Fibroblast of lung (primary cell): ENCODE measurements at regions not wholly inside any gene's neighbourhood (a gene's known extent, or its start where the extent isn't known, plus 50 kb on each side); places are given as distances from the start of the nearest gene placed in this dataset.

ENCODE experiments used
- DNase-seq, 2 donors: peaks; one replicate each; pipeline versions ENCODE4 v3.0.0 to v3.0.0-alpha.2; 2010; ENCODE audit warnings: low read depth in 2 of 2
- H2AFZ ChIP-seq: 2 replicates; pipeline ENCODE4 v1.5.1; 2012; ENCODE audit warnings: low read length, control low read depth, inconsistent platforms
- H3K27ac ChIP-seq: 2 replicates; pipeline ENCODE4 v1.5.1; 2011; ENCODE audit warnings: low read length, control low read depth; ENCODE audit not compliant: insufficient read depth
- H3K27me3 ChIP-seq: 2 replicates; pipeline ENCODE4 v1.5.1; 2011; ENCODE audit warnings: mild to moderate bottlenecking, low read length; ENCODE audit not compliant: control insufficient read depth, insufficient read depth
- H3K36me3 ChIP-seq: 2 replicates; pipeline ENCODE4 v1.5.1; 2011; ENCODE audit warnings: low read length; ENCODE audit not compliant: control insufficient read depth, insufficient read depth
- H3K4me1 ChIP-seq: 2 replicates; pipeline ENCODE4 v1.5.1; 2011; ENCODE audit warnings: low read length; ENCODE audit not compliant: control insufficient read depth, insufficient read depth; ENCODE audit errors: extremely low read depth
- H3K4me2 ChIP-seq: 2 replicates; pipeline ENCODE4 v1.5.1; 2011; ENCODE audit warnings: low read length, control low read depth; ENCODE audit not compliant: insufficient read depth; ENCODE audit errors: extremely low read depth
- H3K4me3 ChIP-seq, 4 experiments: fragments of 200-600 bp in 1 of 4; sonication (generic) in 1 of 4; replicated peaks in 1 of 4; 2 replicates each; pipeline ENCODE4 v1.5.1; 2011 to 2016; ENCODE audit warnings: low read length in 4 of 4, low read depth in 3 of 4, mild to moderate bottlenecking in 3 of 4, control low read depth in 2 of 4, inconsistent platforms in 1 of 4, mixed read lengths in 1 of 4; ENCODE audit not compliant: insufficient read depth in 1 of 4; ENCODE audit errors: control extremely low read depth in 1 of 4
- H3K79me2 ChIP-seq: 2 replicates; pipeline ENCODE4 v1.5.1; 2012; ENCODE audit warnings: mild to moderate bottlenecking, low read length, inconsistent platforms; ENCODE audit not compliant: control insufficient read depth, insufficient read depth
- H3K9ac ChIP-seq: 2 replicates; pipeline ENCODE4 v1.5.1; 2011; ENCODE audit warnings: mild to moderate bottlenecking, low read length, control low read depth; ENCODE audit not compliant: insufficient read depth
- H3K9me3 ChIP-seq: 2 replicates; pipeline ENCODE4 v1.5.1; 2012; ENCODE audit warnings: low read depth, low read length; ENCODE audit not compliant: control insufficient read depth, insufficient read depth
- H4K20me1 ChIP-seq: 2 replicates; pipeline ENCODE4 v1.5.1; 2011; ENCODE audit warnings: low read length; ENCODE audit not compliant: control insufficient read depth, insufficient read depth; ENCODE audit errors: extremely low read depth
- CTCF ChIP-seq, 2 donors: IDR thresholded peaks in 1 of 2; conservative IDR thresholded peaks in 1 of 2; 1 replicate in 1 of 2; 2 replicates in 1 of 2; pipeline ENCODE4 v1.5.1; 2011 to 2012; ENCODE audit warnings: low read length in 2 of 2, control low read depth in 1 of 2, inconsistent platforms in 1 of 2, low read depth in 1 of 2, mild to moderate bottlenecking in 1 of 2
- EZH2 ChIP-seq: IDR thresholded peaks from 2 replicates; pipeline ENCODE4 v1.5.1; 2012; ENCODE audit warnings: low read length, control low read depth, mild to moderate bottlenecking; ENCODE audit errors: missing control alignments

- DNase-seq: no peak
- H3K4me1 ChIP-seq: no peaks in the 10 kb centered on the region
- no peak overlapping the region for H3K9ac ChIP-seq
- TF ChIP-seq CTCF (conservative IDR thresholded peaks at IDR 0.05 in 1 of 2, IDR thresholded peaks at IDR 0.05 in 1 of 2; ENCODE audit: low read depth in 1 of 2, low read length in 2 of 2) (no peak), EZH2 (no peak)
- no peak overlapping the region for H3K27ac ChIP-seq
- H3K79me2 ChIP-seq: no peaks in the 10 kb centered on the region
- no peak overlapping the region for H2AFZ ChIP-seq
- H3K36me3 ChIP-seq: no peaks in the 10 kb centered on the region
- H3K27me3 ChIP-seq: no peaks in the 10 kb centered on the region
- H3K9me3 ChIP-seq: no peaks in the 10 kb centered on the region
- no peak overlapping the region for H3K4me3 ChIP-seq
- no peaks in the 10 kb centered on the region for H4K20me1 ChIP-seq
- H3K4me2 ChIP-seq: no peak overlapping the region
Measured at GRCh38 chr5:125612776-125613175, 810.4 kb upstream of the GRAMD2B start.

GRCh38 chr5:125630237-125630636 lies 793.0 kb upstream of the GRAMD2B start:
- no peak for DNase-seq
- H3K9ac ChIP-seq: no peak overlapping the region
- H3K27ac ChIP-seq: no peak overlapping the region
- H3K4me1 ChIP-seq: no peaks in the 10 kb centered on the region
- H2AFZ ChIP-seq: no peak overlapping the region
- no peaks in the 10 kb centered on the region for H3K27me3 ChIP-seq
- no peaks in the 10 kb centered on the region for H3K79me2 ChIP-seq
- no peak overlapping the region for H3K4me2 ChIP-seq
- H4K20me1 ChIP-seq: no peaks in the 10 kb centered on the region
- no peaks in the 10 kb centered on the region for H3K36me3 ChIP-seq
- H3K9me3 ChIP-seq: no peaks in the 10 kb centered on the region
- no peak overlapping the region for H3K4me3 ChIP-seq
- TF ChIP-seq CTCF (conservative IDR thresholded peaks at IDR 0.05 in 1 of 2, IDR thresholded peaks at IDR 0.05 in 1 of 2; ENCODE audit: low read depth in 1 of 2, low read length in 2 of 2) (no peak), EZH2 (no peak)

- no peaks in the 10 kb centered on the region for H4K20me1 ChIP-seq
- no peak overlapping the region for H3K9ac ChIP-seq
- H3K4me1 ChIP-seq: no peaks in the 10 kb centered on the region
- no peaks in the 10 kb centered on the region for H3K9me3 ChIP-seq
- H2AFZ ChIP-seq: no peak overlapping the region
- DNase-seq: no peak
- H3K79me2 ChIP-seq: no peaks in the 10 kb centered on the region
- TF ChIP-seq EZH2: no peak
- no peak for TF ChIP-seq CTCF (conservative IDR thresholded peaks at IDR 0.05 in 1 of 2, IDR thresholded peaks at IDR 0.05 in 1 of 2; ENCODE audit: low read depth in 1 of 2, low read length in 2 of 2)
- no peaks in the 10 kb centered on the region for H3K36me3 ChIP-seq
- no peak overlapping the region for H3K27ac ChIP-seq
- no peaks in the 10 kb centered on the region for H3K27me3 ChIP-seq
- H3K4me2 ChIP-seq: no peak overlapping the region
- H3K4me3 ChIP-seq: no peak overlapping the region
Measured at GRCh38 chr5:125633523-125633922, 789.7 kb upstream of the GRAMD2B start.
